NCI-H1930 (cell line): ENCODE measurements at regions not wholly inside any gene's neighbourhood (a gene's known extent, or its start where the extent isn't known, plus 50 kb on each side); places are given as distances from the start of the nearest gene placed in this dataset.

Source experiments
- DNase-seq, 2 experiments: peaks; one replicate each; lab custom pipeline; 2025; lab: John Stamatoyannopoulos, UW

- no peak for DNase-seq
These were observed 93.3 kb downstream of the TMEM174 start for GRCh38 chr5:73266176-73266738.

GRCh38 chr5:73265641-73266040, 92.6 kb downstream of the TMEM174 start:
- DNase-seq, result no peak

GRCh38 chr5:73264631-73265030, 91.6 kb downstream of the TMEM174 start:
- DNase-seq, result no peak

- no peak for DNase-seq
These were observed 90.2 kb downstream of the TMEM174 start for GRCh38 chr5:73263001-73263710.

GRCh38 chr5:73256862-73257261, 83.9 kb downstream of the TMEM174 start:
- no peak for DNase-seq

GRCh38 chr5:73256462-73256861, 83.5 kb downstream of the TMEM174 start:
- DNase-seq, result no peak

GRCh38 chr5:73256012-73256411, 83.0 kb downstream of the TMEM174 start:
- DNase-seq, result no peak

GRCh38 chr5:73254642-73255041, 81.6 kb downstream of the TMEM174 start:
- no peak for DNase-seq

- DNase-seq, result no peak
These were observed 80.2 kb downstream of the TMEM174 start for GRCh38 chr5:73253047-73253660.

GRCh38 chr5:73250645-73251044, 77.7 kb downstream of the TMEM174 start:
- no peak for DNase-seq

- DNase-seq, result no peak
These were observed 69.7 kb downstream of the TMEM174 start for GRCh38 chr5:73242735-73243134.

- DNase-seq, result no peak
These were observed 65.9 kb downstream of the TMEM174 start for GRCh38 chr5:73238873-73239272.

GRCh38 chr5:73236541-73237128, 63.6 kb downstream of the TMEM174 start:
- DNase-seq, result no peak

- DNase-seq, result no peak
These were observed 61.2 kb downstream of the TMEM174 start for GRCh38 chr5:73234204-73234555.

- peak in 1 of 2 experiments; percentile 10 for DNase-seq
These were observed 60.6 kb downstream of the TMEM174 start for GRCh38 chr5:73233461-73234203.

- DNase-seq, result no peak
These were observed 60.1 kb downstream of the TMEM174 start for GRCh38 chr5:73233053-73233460.

- DNase-seq, result no peak
These were observed 59.5 kb downstream of the TMEM174 start for GRCh38 chr5:73232266-73233041.

GRCh38 chr5:73231246-73231778, 58.3 kb downstream of the TMEM174 start:
- no peak for DNase-seq

- no peak for DNase-seq
These were observed 57.6 kb downstream of the TMEM174 start for GRCh38 chr5:73230264-73231245.

GRCh38 chr5:73229271-73229670, 56.3 kb downstream of the TMEM174 start:
- no peak for DNase-seq
